ENCODE measurements at regions not wholly inside any gene's neighbourhood (a gene's known extent, or its start where the extent isn't known, plus 50 kb on each side); places are given as distances from the start of the nearest gene placed in this dataset.
"Not testable (repeated sequence)": the region's sequence is repeated elsewhere in the genome, so short reads cannot be mapped to it uniquely, and the experiment has no call there.

GRCh38 chr1:148353461-148354283 is 129.4 kb downstream of the PPIAL4G start:
- in situ Hi-C loops (cut with MboI; ENCODE audit: low pct_unique_long_range_greater_than_20kb, low sequenced_read_pairs, unreplicated experiment), result no loop called here
- no peak for DNase-seq (ENCODE audit: low spot score)
- TF ChIP-seq CTCF (IDR thresholded peaks at IDR 0.05; ENCODE audit: extremely low read depth, insufficient read depth, missing control alignments), result no peak

GRCh38 chr1:148352470-148353053 is 130.5 kb downstream of the PPIAL4G start:
- no peak for TF ChIP-seq CTCF (IDR thresholded peaks at IDR 0.05; ENCODE audit: extremely low read depth, insufficient read depth, missing control alignments)
- DNase-seq (ENCODE audit: low spot score), result no peak
- in situ Hi-C loops (cut with MboI; ENCODE audit: low pct_unique_long_range_greater_than_20kb, low sequenced_read_pairs, unreplicated experiment), result no loop called here

- no peak for DNase-seq (ENCODE audit: low spot score)
- no peak for TF ChIP-seq CTCF (IDR thresholded peaks at IDR 0.05; ENCODE audit: extremely low read depth, insufficient read depth, missing control alignments)
- in situ Hi-C loops (cut with MboI; ENCODE audit: low pct_unique_long_range_greater_than_20kb, low sequenced_read_pairs, unreplicated experiment), result no loop called here
Measured at GRCh38 chr1:148347781-148348180, 135.3 kb downstream of the PPIAL4G start.

- TF ChIP-seq CTCF (IDR thresholded peaks at IDR 0.05; ENCODE audit: extremely low read depth, insufficient read depth, missing control alignments), result peak; percentile 57
- in situ Hi-C loops (cut with MboI; ENCODE audit: low pct_unique_long_range_greater_than_20kb, low sequenced_read_pairs, unreplicated experiment); DNase-seq (ENCODE audit: low spot score): not testable (repeated sequence)
Measured at GRCh38 chr1:148345659-148346151, 137.4 kb downstream of the PPIAL4G start.

GRCh38 chr1:148344651-148345050 is 138.5 kb downstream of the PPIAL4G start:
- in situ Hi-C loops (cut with MboI; ENCODE audit: low pct_unique_long_range_greater_than_20kb, low sequenced_read_pairs, unreplicated experiment); DNase-seq (ENCODE audit: low spot score): not testable (repeated sequence)

- DNase-seq (ENCODE audit: low spot score); in situ Hi-C loops (cut with MboI; ENCODE audit: low pct_unique_long_range_greater_than_20kb, low sequenced_read_pairs, unreplicated experiment): not testable (repeated sequence)
Measured at GRCh38 chr1:148341729-148342128, 141.4 kb downstream of the PPIAL4G start.

- DNase-seq (ENCODE audit: low spot score); in situ Hi-C loops (cut with MboI; ENCODE audit: low pct_unique_long_range_greater_than_20kb, low sequenced_read_pairs, unreplicated experiment): not testable (repeated sequence)
Measured at GRCh38 chr1:148336121-148336918, 146.8 kb downstream of the PPIAL4G start.

Data from GM13977 (cell line).